Astrocyte (in vitro differentiated cells and primary cell): ENCODE measurements at regions not wholly inside any gene's neighbourhood (a gene's known extent, or its start where the extent isn't known, plus 50 kb on each side); places are given as distances from the start of the nearest gene placed in this dataset.
"Not testable (repeated sequence)": the region's sequence is repeated elsewhere in the genome, so short reads cannot be mapped to it uniquely, and the experiment has no call there.

ENCODE experiments used
- DNase-seq: peaks from one replicate; pipeline ENCODE4 v3.0.0-alpha.2; 2010; ENCODE audit warnings: low read depth
- FAIRE-seq: peaks from 2 replicates; lab custom pipeline; 2011; peaks lifted over from hg19 to GRCh38; lab: Jason Lieb, UNC
- H2AFZ ChIP-seq: 2 replicates; pipeline ENCODE4 v1.6.0; 2012; ENCODE audit warnings: low read depth, low read length, inconsistent platforms
- H3K27ac ChIP-seq: 2 replicates; pipeline ENCODE4 v1.5.1; 2011; ENCODE audit warnings: low read depth, low read length, inconsistent platforms
- H3K27me3 ChIP-seq: 2 replicates; pipeline ENCODE4 v1.6.0; 2011; ENCODE audit warnings: low read length, inconsistent platforms; ENCODE audit not compliant: insufficient read depth
- H3K36me3 ChIP-seq: 2 replicates; pipeline ENCODE4 v1.5.1; 2011; ENCODE audit warnings: low read length, inconsistent platforms; ENCODE audit not compliant: insufficient read depth
- H3K4me1 ChIP-seq: 2 replicates; pipeline ENCODE4 v1.5.1; 2011; ENCODE audit warnings: low read length, inconsistent platforms; ENCODE audit not compliant: insufficient read depth
- H3K4me2 ChIP-seq: 2 replicates; pipeline ENCODE4 v1.6.0; 2012; ENCODE audit warnings: low read length, inconsistent platforms
- H3K4me3 ChIP-seq: 2 replicates; pipeline ENCODE4 v1.5.1; 2011; ENCODE audit warnings: low read depth, mild to moderate bottlenecking, low read length, inconsistent platforms; ENCODE audit not compliant: insufficient read depth
- H3K79me2 ChIP-seq: 2 replicates; pipeline ENCODE4 v1.6.0; 2012; ENCODE audit warnings: mild to moderate bottlenecking, low read length, inconsistent platforms; ENCODE audit not compliant: insufficient read depth
- H3K9ac ChIP-seq: 2 replicates; pipeline ENCODE4 v1.6.0; 2012; ENCODE audit warnings: mild to moderate bottlenecking, low read length, inconsistent platforms
- H3K9me3 ChIP-seq: 2 replicates; pipeline ENCODE4 v1.5.1; 2012; ENCODE audit warnings: low read depth, mild to moderate bottlenecking, low read length, inconsistent platforms; ENCODE audit not compliant: insufficient read depth
- H4K20me1 ChIP-seq: 2 replicates; pipeline ENCODE4 v1.6.0; 2012; ENCODE audit warnings: low read length, inconsistent platforms; ENCODE audit not compliant: insufficient read depth
- H3K27ac Mint-ChIP-seq: one replicate; pipeline ENCODE4 v1.8.0; 2021; ENCODE audit warnings: mild to moderate bottlenecking, mixed read lengths; ENCODE audit not compliant: unreplicated experiment
- H3K27me3 Mint-ChIP-seq: one replicate; pipeline ENCODE4 v1.8.0; 2021; ENCODE audit warnings: low read depth, mixed read lengths; ENCODE audit not compliant: unreplicated experiment
- H3K36me3 Mint-ChIP-seq: one replicate; pipeline ENCODE4 v1.8.0; 2021; ENCODE audit warnings: low read depth, mixed read lengths; ENCODE audit not compliant: unreplicated experiment
- H3K4me1 Mint-ChIP-seq: one replicate; pipeline ENCODE4 v1.8.0; 2021; ENCODE audit warnings: low read depth, mixed read lengths; ENCODE audit not compliant: unreplicated experiment
- H3K4me3 Mint-ChIP-seq: one replicate; pipeline ENCODE4 v1.8.0; 2021; ENCODE audit warnings: mild to moderate bottlenecking, moderate library complexity, mixed read lengths; ENCODE audit not compliant: unreplicated experiment
- H3K9me3 Mint-ChIP-seq: one replicate; pipeline ENCODE4 v1.8.0; 2021; ENCODE audit warnings: mild to moderate bottlenecking, mixed read lengths; ENCODE audit not compliant: unreplicated experiment
- CTCF ChIP-seq: IDR thresholded peaks from 2 replicates; pipeline ENCODE4 v1.5.1; 2011; ENCODE audit warnings: low read depth, mild to moderate bottlenecking, inconsistent platforms, low read length, moderate library complexity; ENCODE audit not compliant: insufficient read depth
- EZH2 ChIP-seq: IDR thresholded peaks from 2 replicates; pipeline ENCODE4 v1.6.1; 2012; ENCODE audit warnings: mild to moderate bottlenecking, low read length, inconsistent platforms; ENCODE audit not compliant: insufficient read depth

GRCh38 chr4:107442538-107443111 lies 277.4 kb downstream of the PAPSS1 start:
- DNase-seq (no peak), FAIRE-seq (no peak)
- no peaks in the 10 kb centered on the region for H3K36me3 Mint-ChIP-seq
- no peaks in the 10 kb centered on the region for H3K27me3 Mint-ChIP-seq
- Histone ChIP-seq H3K4me1 (no peaks in the 10 kb centered on the region), H3K4me3 (no peak overlapping the region), H3K27ac (no peak overlapping the region), H2AFZ (no peak overlapping the region), H3K9me3 (no peaks in the 10 kb centered on the region), H3K36me3 (no peaks in the 10 kb centered on the region), H3K4me2 (no peak overlapping the region), H3K9ac (no peak overlapping the region), H3K79me2 (no peaks in the 10 kb centered on the region), H4K20me1 (no peaks in the 10 kb centered on the region), H3K27me3 (no peaks in the 10 kb centered on the region)
- H3K4me1 Mint-ChIP-seq, result no peaks in the 10 kb centered on the region
- no peak overlapping the region for H3K4me3 Mint-ChIP-seq
- TF ChIP-seq CTCF, result no peak
- no peak for TF ChIP-seq EZH2
- peaks cover 4% of the 10 kb centered on the region for H3K9me3 Mint-ChIP-seq
- no peak overlapping the region for H3K27ac Mint-ChIP-seq

- Histone ChIP-seq H3K4me3 (no peak overlapping the region), H3K27ac (no peak overlapping the region), H2AFZ (no peak overlapping the region), H3K9ac (no peak overlapping the region), H4K20me1 (no peaks in the 10 kb centered on the region), H3K36me3 (no peaks in the 10 kb centered on the region), H3K4me1 (no peaks in the 10 kb centered on the region), H3K4me2 (no peak overlapping the region), H3K27me3 (no peaks in the 10 kb centered on the region), H3K9me3 (no peaks in the 10 kb centered on the region), H3K79me2 (no peaks in the 10 kb centered on the region)
- Mint-ChIP-seq H3K27me3 (no peaks in the 10 kb centered on the region), H3K27ac (no peak overlapping the region), H3K36me3 (no peaks in the 10 kb centered on the region), H3K9me3 (peaks cover 2% of the 10 kb centered on the region), H3K4me1 (no peaks in the 10 kb centered on the region), H3K4me3 (no peak overlapping the region)
- TF ChIP-seq CTCF, result no peak
- no peak for TF ChIP-seq EZH2
- FAIRE-seq (no peak), DNase-seq (no peak)
Measured at GRCh38 chr4:107439401-107439800, 280.6 kb downstream of the PAPSS1 start.

- H4K20me1 ChIP-seq, H3K36me3 Mint-ChIP-seq, H2AFZ ChIP-seq, H3K4me1 ChIP-seq, H3K9ac ChIP-seq, H3K79me2 ChIP-seq, H3K4me1 Mint-ChIP-seq, H3K4me3 ChIP-seq, H3K4me2 ChIP-seq, H3K27ac ChIP-seq, H3K4me3 Mint-ChIP-seq, H3K27me3 Mint-ChIP-seq, H3K9me3 ChIP-seq, FAIRE-seq, H3K9me3 Mint-ChIP-seq, H3K27ac Mint-ChIP-seq, H3K36me3 ChIP-seq, H3K27me3 ChIP-seq, DNase-seq: not testable (repeated sequence)
Measured at GRCh38 chr4:107436471-107436870, 283.6 kb downstream of the PAPSS1 start.
